Bronchial epithelial cell (primary cell): ENCODE measurements at regions not wholly inside any gene's neighbourhood (a gene's known extent, or its start where the extent isn't known, plus 50 kb on each side); places are given as distances from the start of the nearest gene placed in this dataset.
"Not testable (repeated sequence)": the region's sequence is repeated elsewhere in the genome, so short reads cannot be mapped to it uniquely, and the experiment has no call there.

Experiments used
- DNase-seq: peaks from one replicate; pipeline ENCODE4 v3.0.0-alpha.2; 2010; ENCODE audit warnings: low read depth
- FAIRE-seq: peaks from 2 replicates; lab custom pipeline; 2011; peaks lifted over from hg19 to GRCh38; lab: Jason Lieb, UNC
- H3K27me3 ChIP-seq: 2 replicates; pipeline ENCODE4 v1.5.1; 2011; ENCODE audit warnings: low read length; ENCODE audit not compliant: control insufficient read depth, insufficient read depth
- H3K36me3 ChIP-seq: 2 replicates; pipeline ENCODE4 v1.5.1; 2011; ENCODE audit warnings: low read length; ENCODE audit not compliant: control insufficient read depth, insufficient read depth
- H3K4me3 ChIP-seq: 2 replicates; pipeline ENCODE4 v1.5.1; 2011; ENCODE audit warnings: mild to moderate bottlenecking, low read depth, low read length, control low read depth
- TF ChIP-seq, protein P1 (sequence below): IDR thresholded peaks from 2 replicates; pipeline ENCODE4 v1.5.1; 2011; ENCODE audit warnings: mild to moderate bottlenecking, moderate library complexity, low read length, control low read depth, inconsistent platforms; ENCODE audit not compliant: insufficient read depth, severe bottlenecking

DNA sequence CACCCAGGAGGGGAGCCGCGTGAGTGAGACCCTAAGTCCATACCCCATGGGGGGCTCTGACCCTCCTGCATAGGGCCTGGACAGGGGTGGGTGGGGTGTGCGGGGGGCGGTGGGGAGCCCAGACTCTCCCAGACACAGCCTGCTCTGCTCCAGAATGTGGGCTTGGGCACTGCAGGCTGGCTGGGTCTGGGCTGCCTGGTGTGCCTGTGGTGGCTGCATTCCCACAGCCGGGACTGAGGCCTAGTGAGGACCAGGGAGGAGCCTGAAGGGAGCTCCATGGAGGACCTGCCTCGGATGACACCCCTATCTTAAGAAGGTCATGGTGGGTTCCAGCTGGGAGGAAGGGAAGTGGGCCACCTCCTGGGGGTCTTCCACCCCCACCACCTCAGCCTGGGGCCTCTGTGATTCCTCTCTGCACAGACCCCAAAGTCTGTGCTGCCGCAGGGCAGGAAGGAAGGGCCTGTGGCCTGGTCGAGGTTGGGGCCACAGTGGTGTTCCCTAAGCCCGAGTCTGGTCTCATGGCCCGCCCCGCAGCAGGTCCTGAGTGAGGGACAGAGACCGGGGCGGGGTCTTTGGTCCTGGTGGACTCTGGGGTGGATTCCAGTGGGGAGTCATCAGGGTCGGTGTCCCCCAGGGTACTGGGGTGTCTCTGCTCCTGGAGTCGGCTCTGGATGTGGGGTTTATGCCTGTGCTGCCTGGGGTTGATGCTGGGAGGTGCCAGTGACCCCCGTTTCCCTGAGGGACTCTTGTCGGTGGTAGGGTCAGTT lies 392.3 kb downstream of the TMEM121 start:
- DNase-seq: no peak

DNA sequence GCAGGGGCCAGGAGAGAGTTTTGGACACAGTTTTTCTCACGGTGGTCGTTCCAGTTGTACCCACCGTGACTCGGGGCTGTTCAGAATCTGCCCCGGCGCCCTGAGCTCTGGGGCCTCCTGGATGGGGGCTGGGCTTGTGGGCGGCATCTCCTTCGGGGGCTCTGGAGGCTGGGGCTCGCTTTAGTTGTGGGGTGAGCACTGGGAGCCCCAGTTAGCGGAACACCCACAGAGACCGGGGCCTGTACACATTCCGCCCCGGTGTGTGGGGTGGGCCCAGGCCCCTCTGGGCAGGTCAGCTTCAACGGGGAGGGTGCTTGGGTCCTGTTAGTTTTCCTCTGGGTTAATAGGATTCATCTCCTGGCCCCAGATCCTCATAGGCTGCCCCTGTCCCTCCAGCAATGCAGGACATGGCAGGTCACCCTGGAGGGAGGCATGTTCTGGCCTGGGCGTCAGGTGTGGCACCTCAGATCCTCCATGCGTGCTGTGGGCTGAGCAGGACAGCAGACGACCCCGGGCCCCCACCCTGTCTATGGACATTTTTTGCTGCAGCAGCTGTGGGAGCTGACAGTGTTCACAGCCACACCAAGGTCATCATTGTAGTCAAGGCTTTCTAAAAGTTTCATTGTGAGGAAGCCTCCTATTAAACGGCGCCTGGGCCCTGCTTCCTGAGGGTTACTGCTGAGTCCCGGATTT lies 393.2 kb downstream of the TMEM121 start:
- Histone ChIP-seq H3K36me3 (no peaks in the 10 kb centered on the region), H3K27me3 (no peaks in the 10 kb centered on the region), H3K4me3 (no peak overlapping the region)
- TF ChIP-seq, protein P1, sequence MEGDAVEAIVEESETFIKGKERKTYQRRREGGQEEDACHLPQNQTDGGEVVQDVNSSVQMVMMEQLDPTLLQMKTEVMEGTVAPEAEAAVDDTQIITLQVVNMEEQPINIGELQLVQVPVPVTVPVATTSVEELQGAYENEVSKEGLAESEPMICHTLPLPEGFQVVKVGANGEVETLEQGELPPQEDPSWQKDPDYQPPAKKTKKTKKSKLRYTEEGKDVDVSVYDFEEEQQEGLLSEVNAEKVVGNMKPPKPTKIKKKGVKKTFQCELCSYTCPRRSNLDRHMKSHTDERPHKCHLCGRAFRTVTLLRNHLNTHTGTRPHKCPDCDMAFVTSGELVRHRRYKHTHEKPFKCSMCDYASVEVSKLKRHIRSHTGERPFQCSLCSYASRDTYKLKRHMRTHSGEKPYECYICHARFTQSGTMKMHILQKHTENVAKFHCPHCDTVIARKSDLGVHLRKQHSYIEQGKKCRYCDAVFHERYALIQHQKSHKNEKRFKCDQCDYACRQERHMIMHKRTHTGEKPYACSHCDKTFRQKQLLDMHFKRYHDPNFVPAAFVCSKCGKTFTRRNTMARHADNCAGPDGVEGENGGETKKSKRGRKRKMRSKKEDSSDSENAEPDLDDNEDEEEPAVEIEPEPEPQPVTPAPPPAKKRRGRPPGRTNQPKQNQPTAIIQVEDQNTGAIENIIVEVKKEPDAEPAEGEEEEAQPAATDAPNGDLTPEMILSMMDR: no peak
- DNase-seq (no peak), FAIRE-seq (no peak)

More for the DNA sequence above, 392.3 kb downstream of the TMEM121 start:
- TF ChIP-seq, protein P1: no peak
- FAIRE-seq: no peak
- Histone ChIP-seq H3K4me3 (no peak overlapping the region), H3K27me3 (no peaks in the 10 kb centered on the region), H3K36me3 (no peaks in the 10 kb centered on the region)

DNA sequence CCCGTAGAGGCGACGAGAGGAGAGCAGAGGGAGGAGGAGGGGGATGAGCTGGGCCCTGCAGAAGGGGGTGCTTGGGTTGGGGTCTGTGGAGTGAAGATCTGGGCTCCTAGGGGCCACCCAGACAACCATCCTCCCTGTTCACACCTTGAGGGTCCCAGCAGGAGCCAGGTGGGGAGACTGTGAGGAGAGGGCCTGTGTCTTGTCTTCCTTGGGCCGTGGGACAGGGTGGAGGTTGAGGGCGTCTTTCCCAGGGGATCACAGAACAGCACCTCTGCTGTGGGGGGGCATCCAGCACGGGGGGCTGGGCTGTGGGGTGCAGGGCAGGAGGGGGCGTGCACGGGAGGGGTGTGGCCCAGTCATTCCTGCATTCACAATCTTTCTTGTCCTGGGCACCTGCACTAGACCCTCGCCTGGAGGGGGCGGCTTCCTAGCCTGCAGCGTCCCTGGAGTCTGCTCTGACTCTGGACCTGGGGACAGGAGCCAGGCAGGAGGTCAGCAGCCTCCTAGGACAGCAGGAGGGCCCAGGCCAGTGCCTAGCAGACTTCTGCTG lies 393.8 kb downstream of the TMEM121 start:
- not testable (repeated sequence) for H3K36me3 ChIP-seq, FAIRE-seq, DNase-seq, H3K27me3 ChIP-seq, H3K4me3 ChIP-seq

DNA sequence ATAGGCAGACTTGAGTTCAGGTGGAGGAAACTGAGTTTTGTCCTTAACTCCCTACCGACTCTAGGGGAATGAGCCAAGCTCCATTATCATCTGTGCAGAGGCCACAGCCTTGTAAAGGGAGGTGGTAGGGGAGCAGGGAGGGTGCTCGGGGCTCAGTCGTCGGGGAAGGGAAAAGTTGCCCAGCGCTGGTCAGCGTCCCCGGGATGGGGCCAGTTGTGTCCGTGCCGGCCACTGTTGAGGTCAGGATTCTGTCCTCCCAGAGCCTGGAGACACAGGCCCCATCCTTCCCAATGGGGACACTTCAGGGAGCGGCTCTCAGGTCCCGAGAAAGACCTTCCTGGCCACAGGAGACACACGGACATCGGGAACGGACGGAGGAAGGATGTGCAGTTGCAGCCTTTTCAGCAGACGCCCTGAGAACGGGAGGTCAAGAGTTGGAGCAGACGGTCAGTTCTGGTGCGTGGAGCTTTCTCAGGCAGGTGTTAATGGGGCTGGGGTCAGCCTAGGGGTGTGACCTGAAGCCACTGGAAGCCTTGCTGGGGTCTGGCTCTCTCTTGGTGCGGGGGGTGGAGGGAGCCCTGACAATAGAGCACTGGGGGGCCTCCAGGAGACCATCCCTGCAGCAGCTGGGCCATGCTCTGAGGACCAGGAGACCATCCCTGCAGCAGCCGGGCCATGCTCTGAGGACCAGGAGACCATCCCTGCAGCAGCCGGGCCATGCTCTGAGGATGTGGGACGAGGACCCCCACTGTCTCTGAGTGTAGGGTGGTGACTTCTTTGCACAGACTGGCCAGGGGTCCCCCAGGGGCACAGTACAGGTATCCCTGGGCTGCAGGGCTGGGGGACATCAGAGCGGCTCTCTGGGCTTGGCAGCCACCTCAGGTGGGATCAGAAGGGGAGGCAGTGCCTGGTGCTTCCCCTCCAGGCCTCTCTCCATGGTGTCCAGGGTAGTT lies 394.7 kb downstream of the TMEM121 start:
- FAIRE-seq, DNase-seq, H3K36me3 ChIP-seq, H3K27me3 ChIP-seq, H3K4me3 ChIP-seq: not testable (repeated sequence)

DNA sequence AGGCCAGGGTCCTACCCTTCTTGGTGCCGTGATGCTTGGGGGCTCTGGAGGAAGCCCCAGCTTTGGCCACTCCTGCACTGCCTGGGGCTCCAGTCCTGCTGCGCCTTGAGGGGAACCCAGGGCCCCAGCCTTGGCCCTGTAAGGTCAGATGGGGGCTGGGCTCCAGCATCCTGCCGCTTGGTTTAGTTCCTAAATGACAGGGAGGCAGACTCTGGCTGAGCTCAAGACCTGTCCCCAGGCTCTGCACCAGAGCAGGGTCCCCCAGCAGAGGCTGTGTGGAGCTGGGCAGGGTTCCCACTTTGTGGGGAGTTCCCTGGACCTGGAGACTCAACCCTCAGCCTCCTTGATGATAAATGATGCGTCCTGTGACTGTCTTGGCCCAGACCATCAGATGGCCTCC lies 395.4 kb downstream of the TMEM121 start:
- not testable (repeated sequence) for H3K36me3 ChIP-seq, H3K4me3 ChIP-seq, H3K27me3 ChIP-seq, FAIRE-seq, DNase-seq

DNA sequence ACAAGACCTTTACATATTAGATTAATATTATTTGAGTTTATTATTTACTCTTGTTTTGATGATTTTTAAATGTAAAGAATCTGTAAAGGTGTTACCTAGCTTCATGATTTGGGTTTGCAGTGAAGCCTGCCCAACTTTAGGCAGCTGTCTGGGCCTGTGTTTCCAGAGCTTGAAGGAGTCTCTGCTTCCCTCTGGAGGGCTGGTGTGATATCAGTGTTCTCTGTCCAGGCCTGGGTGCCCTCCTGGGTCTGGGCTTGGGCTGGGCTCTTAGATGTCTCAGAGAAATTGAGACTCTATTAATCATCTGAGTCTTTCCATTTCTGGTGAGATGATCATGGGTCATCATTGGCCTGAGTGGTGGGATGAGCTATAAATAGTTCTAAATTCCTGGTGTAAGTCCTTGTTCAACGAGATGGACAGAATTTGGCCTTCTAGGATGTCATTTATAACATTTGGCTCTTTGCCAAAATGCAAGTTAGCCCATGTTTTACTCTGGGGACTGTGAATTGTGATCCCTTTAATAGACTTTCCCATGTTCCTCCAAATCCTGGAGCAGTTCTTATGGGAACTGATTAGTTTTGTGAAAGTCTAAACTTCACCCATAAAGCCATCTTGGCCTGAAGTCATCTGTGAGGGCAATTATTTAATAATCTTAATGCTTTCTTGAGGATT lies 397.3 kb downstream of the TMEM121 start:
- H3K4me3 ChIP-seq, FAIRE-seq, DNase-seq, H3K36me3 ChIP-seq, H3K27me3 ChIP-seq: not testable (repeated sequence)

DNA sequence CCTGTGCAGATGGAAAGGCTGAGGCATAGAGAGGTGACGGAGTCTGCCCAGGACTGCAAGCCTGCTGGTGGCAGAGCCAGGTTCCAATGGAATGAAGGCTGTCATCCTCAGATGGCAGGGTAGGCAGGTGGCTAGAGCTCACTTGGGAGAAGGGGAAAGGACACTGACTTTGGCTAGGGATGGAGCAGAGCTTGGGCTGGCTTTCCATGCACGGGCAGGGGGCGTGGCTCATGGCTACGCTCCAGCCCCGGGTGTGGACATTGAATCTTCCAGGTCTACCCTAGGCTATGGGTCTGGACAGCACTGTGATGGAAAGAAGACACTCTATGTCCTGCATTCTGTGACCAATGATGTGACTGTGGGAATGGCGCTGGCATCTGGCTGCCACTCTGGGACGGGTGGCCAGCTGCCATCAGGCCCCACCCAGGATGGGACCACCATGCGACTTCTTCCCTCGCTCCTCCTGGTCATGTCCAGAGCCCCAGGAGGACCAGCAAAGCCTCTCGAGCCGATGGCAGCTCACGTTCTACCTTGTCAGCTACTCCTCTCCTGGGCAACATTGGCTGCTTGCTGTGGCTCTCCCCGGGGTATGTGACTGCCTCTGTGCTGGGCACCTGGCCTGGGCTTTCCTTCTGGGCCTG lies 398.7 kb downstream of the TMEM121 start:
- no peak for DNase-seq
- Histone ChIP-seq H3K4me3 (no peak overlapping the region), H3K36me3 (no peaks in the 10 kb centered on the region), H3K27me3 (no peaks in the 10 kb centered on the region)
- TF ChIP-seq, protein P1: no peak
- no peak for FAIRE-seq
